AG08395 (cell line): ENCODE measurements at regions not wholly inside any gene's neighbourhood (a gene's known extent, or its start where the extent isn't known, plus 50 kb on each side); places are given as distances from the start of the nearest gene placed in this dataset.

Source experiments
- DNase-seq: peaks from one replicate; pipeline ENCODE4 v3.0.0; 2012; ENCODE audit warnings: mixed read lengths, low spot score

DNA sequence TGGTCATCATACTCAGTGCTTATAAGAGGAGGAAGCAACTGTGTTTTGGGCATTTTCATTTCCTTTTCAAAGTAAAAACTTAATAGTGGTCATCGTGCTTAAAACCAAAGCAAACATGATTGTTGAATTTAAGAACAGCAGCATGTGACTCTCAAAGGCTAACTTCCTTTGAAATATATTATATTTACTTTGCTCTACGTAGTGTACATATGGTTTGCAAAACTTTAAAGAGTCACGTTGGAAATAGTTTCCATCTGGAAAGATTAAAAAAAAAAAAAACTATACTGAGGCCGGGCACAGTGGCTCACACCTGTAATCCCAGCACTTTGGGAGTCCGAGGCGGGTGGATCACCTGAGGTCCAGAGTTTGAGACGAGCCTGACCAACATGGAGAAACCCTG lies 367.9 kb upstream of the BCHE start:
- DNase-seq, result no peak

DNA sequence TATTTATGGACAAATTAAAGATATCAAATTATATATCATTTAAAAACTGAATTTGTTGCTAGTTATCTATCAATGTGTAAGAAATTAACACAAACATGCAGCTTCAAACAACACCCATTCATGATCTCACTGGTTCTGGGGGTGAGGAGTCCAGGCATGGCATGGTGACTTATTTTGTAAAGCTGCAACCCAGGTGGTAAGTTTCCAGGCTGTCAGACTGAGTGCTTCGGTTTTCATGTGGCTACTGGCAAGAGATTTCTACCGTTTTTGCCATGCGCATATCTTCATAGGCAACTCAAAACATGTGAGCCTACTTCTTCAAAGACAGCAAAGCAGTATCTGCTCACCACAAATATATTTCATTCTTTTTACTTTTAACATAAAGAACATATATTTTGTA lies 364.3 kb upstream of the BCHE start:
- no peak for DNase-seq

DNA sequence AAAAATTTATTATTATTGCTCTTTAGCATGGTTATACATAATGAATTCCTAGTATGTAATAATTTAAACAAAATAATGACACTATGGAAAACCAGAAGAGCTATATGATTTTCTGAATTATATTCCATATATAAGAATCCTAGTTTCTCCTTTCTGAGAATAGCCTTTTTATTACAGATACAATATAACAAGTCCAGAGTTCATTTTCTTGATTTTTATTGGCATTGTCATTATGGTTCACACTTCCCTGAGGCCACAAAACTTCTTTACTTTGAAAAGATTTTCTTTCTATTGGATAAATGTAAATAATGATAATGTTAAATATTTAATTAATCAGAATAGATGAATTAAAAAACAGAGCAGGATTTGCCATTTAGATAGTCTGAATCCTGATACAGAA lies 362.3 kb upstream of the BCHE start:
- no peak for DNase-seq

DNA sequence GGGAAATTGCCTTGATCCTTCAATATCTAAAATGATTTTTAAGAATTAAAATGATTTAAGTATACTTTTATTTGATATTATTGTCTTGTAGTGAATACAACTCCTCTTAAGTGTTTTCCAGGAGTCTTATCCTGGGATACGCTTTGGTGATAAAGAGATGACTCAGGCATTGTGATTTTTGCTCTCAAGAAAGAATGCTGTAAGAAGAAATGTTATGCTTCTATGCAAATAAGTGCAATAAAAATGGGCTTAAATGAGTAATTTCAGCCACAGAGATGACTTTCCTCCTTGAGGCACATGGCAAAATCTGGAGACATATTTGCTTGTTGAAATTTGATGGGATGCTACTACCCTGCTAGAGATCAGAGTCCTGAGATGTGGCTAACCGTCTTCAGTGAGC lies 358.6 kb upstream of the BCHE start:
- no peak for DNase-seq

DNA sequence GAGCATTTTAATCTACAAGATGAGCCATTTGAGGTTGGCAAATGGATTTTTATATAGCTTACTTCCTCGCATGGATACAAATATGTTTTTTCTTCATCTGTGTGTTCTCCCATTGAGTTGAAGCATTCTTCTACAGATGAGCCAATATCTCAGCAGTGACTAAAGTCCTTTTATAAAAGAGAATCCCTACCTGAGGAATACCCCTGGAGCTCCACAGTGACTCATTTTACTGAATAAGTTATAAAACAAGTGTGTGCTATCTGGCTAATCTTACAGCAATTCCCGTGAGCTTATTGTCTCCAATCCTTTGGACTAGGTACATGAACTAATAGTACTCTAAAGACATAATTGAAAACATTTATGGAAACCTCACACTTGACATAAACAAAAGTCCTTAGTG lies 354.2 kb upstream of the BCHE start:
- DNase-seq, result no peak

DNA sequence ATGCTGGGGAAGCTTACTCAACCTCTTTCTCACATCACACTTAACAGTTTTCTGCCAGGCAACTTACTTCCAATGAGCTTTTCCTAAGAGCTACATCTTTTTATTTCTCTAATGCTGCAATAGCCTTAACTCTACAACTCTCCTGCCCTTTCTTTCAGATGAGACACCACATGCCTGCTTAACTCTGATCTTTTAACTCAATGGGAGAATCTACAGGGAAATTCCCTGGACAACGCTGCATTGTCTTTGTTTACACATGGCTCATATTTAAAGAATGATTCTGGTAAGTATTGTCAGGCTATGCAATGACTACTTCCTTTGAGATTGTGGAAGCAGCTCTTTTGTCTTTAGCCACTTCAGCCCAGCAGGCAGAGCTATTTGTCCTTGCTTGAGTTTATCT lies 353.1 kb upstream of the BCHE start:
- DNase-seq, result no peak

DNA sequence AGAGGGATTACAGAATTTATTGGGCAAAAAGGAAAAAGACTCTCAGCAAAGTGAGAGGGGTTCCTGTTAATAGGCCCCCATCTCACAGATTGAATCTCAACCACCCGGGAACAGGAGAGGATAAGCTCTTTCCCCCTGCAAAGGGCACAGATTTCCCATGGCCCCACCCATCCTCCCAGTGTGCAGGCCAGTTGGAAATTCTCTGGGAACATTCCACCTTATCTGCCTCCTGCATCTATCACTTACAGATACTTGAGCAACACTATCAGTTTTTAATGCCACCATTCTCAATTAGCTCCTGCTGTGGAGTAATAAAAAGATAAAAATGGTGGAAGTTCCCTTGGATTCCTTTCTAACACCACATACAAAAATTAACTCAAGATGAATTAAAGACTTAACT lies 350.0 kb upstream of the BCHE start:
- DNase-seq, result no peak

DNA sequence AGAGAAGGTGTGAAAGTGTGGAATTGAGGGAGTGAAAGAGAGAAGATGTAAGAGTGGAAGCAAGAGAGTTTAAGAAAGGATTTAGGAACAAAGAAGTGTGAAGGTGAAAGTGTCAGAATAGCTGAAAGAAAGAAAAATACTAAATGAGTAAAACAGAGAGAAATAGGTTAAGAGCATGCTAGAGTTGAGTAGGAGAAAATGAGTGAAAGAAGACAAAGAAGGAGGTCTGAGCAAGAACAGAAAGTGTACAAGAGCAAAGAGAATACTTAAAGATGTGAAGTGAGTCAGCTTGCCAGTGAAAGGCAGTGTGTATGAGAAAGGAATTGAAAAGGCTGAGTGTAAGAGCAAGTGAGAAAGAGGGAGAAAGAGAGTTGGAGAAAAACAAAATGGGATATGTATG lies 348.8 kb upstream of the BCHE start:
- no peak for DNase-seq

DNA sequence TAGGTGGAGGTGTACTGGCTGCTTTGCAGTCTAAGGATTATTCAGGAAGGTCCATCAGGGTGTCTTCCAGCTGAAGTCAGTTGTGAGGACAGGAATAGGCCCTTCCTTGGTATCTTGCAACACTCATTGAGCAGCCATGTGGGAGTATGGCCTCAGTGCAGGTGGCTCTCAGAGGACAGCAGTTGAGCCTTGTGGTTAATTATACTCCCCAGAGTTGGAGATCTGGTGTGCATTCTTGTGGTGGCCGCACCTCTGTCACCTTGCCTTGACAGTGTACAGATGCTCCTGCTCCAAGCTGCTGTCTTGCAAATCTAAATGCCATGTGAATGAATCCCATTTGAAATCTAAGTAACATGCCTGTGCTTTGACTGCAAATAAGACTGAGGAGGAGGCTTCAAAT lies 339.9 kb upstream of the BCHE start:
- DNase-seq, result no peak

DNA sequence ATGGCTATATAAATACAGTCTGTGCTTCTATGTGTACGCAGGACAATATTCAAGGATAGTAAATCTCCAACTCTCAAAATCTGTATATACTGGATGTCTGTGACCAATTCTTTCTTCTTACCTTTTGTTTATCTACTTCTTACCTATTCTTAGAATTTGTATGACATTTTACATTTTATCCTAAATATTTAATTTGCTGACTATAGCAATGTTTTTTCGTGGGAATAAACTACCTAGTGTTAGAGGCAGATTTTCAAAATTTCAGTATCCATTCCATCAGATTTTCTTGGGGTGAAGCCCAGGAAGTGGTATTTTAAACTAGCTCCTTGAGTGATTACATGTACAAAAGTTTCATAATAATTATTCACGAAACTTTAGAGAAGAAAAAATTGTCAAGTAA lies 334.5 kb upstream of the BCHE start:
- no peak for DNase-seq

DNA sequence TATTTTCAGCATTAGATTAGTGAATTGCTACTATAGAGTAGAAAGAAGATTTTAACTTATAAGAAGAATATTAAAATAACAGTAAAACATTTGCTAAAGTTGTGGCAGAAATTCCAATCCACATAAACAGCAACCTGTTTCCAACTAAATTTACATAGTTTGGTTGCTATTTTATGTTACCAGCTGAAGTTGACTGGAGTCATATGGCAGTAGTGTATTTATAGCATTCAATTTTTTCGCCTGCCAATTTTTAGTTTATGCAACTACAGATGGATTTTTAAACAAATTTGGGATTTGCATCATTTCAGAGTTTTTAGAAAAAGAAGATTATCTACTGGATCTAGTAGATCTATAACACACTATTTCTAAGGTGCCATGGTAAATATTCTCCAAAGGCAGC lies 332.5 kb upstream of the BCHE start:
- DNase-seq, result no peak

DNA sequence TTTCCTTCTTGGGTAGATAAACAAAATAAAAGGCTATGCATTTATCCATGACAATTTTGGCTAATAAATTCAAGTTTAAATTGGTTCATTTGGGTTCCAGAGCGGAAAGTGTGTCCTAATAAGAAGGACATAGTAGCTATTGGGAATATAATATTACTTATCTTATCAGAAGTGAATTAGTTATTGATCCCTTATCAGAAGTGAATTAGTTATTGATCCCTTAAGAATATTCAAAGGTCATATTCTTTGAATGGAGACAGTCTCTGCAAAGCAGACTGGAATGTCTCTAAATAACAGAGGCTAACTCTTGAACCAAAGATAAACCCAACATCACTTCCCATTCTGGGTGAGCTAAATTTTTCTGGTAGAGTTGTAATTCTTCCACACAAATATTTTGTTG lies 290.7 kb upstream of the BCHE start:
- no peak for DNase-seq

DNA sequence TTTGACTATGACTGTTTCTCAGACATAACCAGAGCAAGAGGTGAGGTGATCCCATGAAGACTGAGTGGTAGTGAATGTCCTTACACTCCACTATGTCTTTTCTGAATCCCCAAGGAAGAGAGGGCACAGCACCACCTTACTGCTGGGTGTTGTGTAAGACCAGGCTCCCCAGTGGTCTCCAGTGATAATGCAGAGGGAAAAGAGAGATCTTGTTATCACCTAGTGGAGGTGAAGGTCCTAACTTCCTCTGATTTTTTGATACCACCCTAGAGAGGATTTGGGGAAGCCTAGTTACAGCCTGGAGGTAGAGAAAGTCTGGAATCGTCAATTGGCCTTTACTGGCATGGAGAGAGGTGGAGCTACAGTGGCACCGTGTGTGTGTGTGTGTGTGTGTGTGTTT lies 288.0 kb upstream of the BCHE start:
- DNase-seq, result no peak

DNA sequence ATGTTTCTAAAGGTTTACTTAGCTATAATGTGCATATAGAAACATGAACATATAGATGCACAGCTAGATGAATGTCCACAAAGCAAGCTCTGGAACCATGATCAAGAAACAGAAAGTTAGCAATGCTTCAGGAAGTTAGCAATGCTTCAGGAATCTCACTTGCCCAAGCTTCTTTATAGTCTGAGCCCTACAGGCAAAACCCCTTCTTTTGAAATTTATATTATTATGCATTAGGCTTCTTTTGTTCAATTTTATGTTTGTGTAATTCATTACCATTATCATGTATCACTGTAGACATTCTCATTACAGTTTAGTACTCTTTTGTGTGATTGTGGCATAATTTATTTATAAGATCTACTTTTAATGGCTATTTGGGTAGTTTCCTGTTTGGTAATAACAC lies 286.4 kb upstream of the BCHE start:
- DNase-seq, result no peak

DNA sequence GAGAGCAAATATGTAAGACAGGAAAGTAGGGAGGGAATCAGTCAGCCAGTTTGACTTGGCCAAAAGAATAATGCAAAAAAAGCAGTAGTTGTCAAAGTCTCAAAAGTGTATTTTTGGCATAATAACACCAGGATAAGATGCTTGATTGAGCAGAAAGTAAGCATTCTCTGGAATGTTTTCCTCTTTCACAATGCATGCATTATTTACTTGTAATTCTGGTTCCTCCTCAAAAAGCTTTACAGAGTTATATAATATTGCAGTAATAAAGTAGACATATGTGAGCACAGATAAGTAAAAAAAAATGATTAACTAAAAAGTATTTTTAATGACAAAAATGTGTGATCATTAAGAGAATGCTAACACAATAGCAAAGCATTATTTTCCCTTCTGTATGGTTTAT lies 285.9 kb upstream of the BCHE start:
- DNase-seq, result no peak

DNA sequence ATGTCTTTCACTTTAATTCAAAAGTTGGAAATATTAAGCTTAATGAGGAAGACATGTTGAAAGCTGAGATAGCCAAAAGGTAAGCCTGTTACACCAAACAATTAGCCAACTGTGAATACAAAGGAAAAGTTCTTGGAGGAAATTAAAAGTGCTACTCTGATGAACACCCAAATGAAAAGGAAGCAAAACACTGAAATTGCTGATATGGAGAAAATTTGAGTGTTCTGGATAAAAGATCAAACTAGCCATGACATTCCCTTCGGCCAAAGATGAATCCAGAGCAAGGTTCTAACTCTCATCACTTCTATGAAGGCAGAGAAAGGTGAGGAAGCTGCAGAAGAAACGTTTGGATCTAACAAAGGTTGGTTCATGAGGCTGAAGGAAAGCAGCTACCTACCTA lies 280.8 kb upstream of the BCHE start:
- no peak for DNase-seq

DNA sequence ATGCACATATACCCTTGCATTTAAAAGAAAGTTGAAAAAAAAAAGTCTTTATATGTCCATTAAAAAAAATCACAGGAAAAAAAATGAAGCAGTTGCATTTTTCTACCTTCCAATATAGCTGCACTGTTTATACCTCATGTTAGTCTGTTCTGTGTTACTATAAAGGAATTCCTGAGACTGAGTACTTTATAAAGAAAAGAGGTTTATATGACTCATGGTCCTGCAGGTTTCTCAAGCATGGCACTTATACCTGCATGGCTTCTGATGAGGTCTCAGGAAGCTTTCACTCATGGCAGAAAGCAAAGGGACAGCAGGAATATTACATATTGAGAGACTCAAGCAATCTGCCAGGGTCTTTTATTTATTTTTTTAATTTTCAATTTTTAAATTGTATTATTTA lies 277.2 kb upstream of the BCHE start:
- no peak for DNase-seq

DNA sequence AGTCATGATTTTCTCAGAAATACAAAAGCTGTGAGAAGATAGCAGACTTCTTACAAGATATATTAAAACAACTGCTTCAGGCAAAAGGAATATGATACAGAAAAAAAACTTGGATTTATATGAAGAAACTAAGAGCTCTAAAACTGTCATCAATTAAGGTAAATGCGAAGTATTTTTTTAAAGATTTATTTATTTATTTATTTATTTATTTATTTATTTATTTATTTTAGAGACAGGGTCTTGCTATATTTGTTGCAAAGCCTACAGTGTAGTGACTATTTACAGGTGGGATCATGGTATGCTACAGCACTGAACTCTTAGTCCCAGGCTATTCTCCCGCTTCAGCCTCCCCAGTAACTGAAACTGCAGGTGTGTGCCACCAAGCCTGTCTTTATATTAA lies 274.3 kb upstream of the BCHE start:
- DNase-seq, result no peak

DNA sequence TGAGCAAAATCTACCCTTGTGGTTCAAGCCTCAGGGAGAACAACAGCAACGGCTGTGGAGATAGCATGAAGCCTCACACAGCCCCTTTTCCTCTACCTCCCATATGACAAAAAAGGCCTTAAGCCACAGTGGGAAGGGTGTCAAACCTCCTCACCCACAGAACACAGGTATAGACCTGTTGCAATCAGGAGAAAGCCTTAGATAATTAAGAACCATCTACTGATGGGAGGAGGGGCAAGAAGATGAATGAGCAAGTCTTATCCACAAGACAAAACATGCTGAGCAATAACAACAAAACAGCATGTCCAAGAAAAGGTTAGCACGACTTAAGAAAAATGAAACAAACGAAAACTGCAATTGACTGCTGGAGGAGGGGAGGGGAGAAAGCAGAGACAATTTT lies 272.9 kb upstream of the BCHE start:
- no peak for DNase-seq

DNA sequence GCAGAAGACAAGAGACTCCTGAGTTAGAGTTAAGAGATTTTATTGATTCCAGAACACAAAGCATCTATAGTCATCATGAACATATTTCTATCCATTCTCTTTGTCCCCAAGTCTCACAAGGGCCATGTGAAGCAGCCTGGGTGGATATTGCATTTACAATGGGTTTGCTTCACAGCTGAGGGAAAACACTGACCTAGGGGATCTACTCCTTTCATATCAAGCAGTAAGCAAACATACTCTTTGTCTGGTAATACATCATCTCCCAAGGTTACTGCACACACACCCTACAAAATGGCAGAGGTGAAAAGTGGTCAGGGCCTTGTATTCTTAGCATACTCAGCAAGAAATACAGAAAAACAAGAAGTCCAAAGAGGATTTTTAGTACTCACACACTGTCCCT lies 267.7 kb upstream of the BCHE start:
- no peak for DNase-seq

DNA sequence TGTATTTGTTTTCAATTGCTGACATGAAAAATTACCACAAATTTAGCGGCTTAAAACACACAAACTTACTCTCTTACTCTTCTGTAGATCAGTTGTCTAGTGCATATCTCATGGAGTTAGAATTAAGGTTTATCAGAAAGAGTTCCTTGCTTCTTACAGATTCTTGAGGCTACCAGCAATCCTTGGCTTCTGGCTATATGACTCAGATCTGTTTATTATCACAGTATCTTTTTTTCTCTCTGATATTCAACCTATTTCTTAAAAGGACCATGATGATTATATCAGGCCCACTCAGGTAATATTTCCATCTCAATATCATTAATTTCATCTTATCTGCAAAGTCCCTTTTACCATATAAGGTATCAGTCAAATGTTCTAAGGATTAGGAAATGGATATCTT lies 263.5 kb upstream of the BCHE start:
- DNase-seq, result no peak

DNA sequence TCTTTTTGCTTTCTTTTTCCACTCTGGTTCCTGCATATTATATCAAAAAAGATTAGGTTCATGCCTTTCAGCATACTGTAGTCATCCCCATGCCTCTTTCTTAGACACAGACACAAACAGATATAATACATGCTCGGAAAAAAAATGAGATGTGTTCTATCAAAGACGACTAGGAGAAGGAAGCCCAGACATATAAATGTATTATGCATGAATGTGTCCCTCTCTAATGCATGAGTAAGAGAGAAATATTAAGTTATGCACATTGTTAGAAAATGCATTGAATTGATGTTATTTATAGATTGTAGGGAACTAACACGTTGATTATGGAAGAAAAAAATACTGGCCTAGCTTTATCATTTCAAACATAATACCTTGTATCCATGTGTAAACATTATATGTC lies 252.4 kb upstream of the BCHE start:
- no peak for DNase-seq

DNA sequence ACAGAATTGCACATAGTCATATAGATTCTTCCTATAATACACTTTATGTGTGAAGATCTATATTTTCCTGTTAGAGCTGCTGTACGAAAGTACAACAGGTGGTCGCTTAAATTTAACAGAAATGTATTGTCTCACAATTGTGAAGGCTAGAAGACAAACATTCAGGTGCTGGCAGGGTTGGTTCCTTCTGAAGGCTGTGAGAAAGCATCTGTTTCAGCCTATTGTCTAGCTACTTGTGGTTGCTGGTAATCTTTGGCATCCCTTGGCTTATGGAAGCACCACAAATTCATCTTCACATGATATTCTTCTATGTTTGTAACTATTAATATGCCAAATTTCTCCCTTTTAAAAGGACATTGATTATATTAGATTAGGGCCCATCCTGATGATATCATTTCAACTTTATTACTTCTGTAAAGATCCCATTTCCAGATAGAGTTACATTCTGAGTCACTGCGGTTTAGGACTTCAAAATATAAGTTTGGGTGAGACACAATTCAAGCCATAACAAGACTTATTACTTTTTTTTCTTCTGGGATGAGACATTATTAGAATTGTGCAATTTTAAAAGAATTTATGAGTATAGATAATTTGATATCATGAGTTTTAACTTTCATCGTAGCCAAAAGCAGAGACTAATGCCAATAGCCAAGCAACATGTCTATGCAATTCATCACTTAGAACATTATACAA lies 248.1 kb upstream of the BCHE start:
- no peak for DNase-seq

DNA sequence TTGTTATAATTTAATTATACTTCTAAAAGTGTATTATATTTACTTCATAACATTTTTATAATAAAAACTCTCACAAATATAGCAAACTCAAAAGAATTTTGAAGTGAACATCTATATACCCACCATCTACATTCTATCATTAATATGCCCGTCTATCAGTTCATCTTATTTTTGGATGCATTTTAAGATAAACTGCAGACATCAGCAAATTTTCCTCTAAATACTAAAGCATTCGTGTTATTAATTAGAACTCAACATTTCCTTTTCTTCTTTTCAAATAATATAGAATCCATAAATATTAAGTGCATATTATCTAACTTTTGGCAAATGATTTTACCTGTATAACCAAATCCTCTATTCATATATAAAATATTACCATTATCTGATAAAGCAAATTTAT lies 242.9 kb upstream of the BCHE start:
- DNase-seq, result no peak

DNA sequence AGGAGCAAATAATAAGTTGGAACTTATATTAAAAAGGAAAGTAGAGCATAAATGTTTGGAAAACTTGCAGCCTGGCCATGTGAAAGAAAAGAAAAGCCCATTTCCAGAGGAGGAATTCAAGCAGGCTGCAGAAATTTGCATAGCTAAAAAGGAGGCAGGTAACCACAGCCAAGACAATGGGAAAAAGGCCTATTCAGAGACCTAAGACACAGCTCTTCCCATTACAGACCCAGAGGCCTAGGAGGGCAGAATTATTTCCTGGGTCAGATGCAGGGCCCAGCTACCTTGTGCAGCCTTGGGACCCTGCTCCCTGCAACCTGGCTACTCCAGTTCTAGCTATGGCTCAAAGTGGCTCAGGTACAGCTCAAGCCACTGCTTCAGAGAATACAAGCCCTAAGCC lies 234.6 kb upstream of the BCHE start:
- DNase-seq, result no peak
